Lower lobe of right lung (tissue), 2 donors: ENCODE measurements at regions not wholly inside any gene's neighbourhood (a gene's known extent, or its start where the extent isn't known, plus 50 kb on each side); places are given as distances from the start of the nearest gene placed in this dataset.

Experiments
- ATAC-seq, 2 donors: fragments of 200-7000 bp; cut with Tn5 transposase; one replicate each; pipeline ENCODE4 v1.9.1; 2020 to 2022; ENCODE audit warnings: mild to moderate bottlenecking in 2 of 2, moderate library complexity in 2 of 2
- DNase-seq: peaks from one replicate; pipeline ENCODE4 v3.0.0-alpha.2; 2020
- H3K27ac ChIP-seq: fragments of 200-600 bp; one replicate; pipeline ENCODE4 v1.8.0; 2022
- H3K27me3 ChIP-seq: fragments of 200-600 bp; one replicate; pipeline ENCODE4 v1.8.0; 2022; ENCODE audit warnings: low read depth
- H3K36me3 ChIP-seq: fragments of 200-600 bp; one replicate; pipeline ENCODE4 v1.8.0; 2022; ENCODE audit warnings: mild to moderate bottlenecking
- H3K4me1 ChIP-seq: fragments of 200-600 bp; one replicate; pipeline ENCODE4 v1.8.0; 2022
- H3K4me3 ChIP-seq: fragments of 200-600 bp; one replicate; pipeline ENCODE4 v1.8.0; 2022; ENCODE audit warnings: mild to moderate bottlenecking
- H3K9me3 ChIP-seq: fragments of 200-600 bp; one replicate; pipeline ENCODE4 v1.8.0; 2022
- CTCF ChIP-seq: fragments of 200-600 bp; IDR thresholded peaks from one replicate; pipeline ENCODE4 v1.8.0; 2022; ENCODE audit warnings: antibody characterized with exemption, mild to moderate bottlenecking
- intact Hi-C: fragments of 100-400 bp; cut with DNase I; formaldehyde crosslinking; loops from one replicate; pipeline ENCODE4 v1.11.0; 2022
- donor health status: DM: no; HTN: yes; CAD: no; lungs with severe emphysema.

DNA sequence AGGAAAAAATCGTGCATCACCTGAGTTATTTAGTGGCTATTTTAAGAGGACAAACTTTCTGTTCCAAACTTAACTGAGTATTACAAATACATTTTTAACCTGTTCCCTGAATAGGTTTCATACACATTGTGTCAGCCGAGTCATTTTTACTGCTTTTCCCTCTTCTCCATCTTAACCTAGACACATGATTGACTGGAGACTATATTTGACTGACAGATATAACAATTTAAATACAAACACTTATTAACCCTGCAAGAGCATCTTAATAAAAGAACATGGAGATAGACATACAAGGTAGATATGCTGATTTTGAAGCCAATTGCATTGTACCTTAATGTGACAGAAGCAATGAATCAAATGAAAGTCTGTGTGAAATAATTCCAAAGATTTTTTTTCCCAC lies 810.5 kb upstream of the ARPP21 start:
- Histone ChIP-seq H3K9me3 (no peaks in the 10 kb centered on the region), H3K27ac (no peak overlapping the region), H3K4me1 (no peaks in the 10 kb centered on the region), H3K36me3 (no peaks in the 10 kb centered on the region), H3K4me3 (no peak overlapping the region), H3K27me3 (no peaks in the 10 kb centered on the region)
- no peak for TF ChIP-seq CTCF
- intact Hi-C loops: no loop called here
- ATAC-seq (no peak), DNase-seq (no peak)

- TF ChIP-seq CTCF: no peak
- no peak overlapping the region for H3K27ac ChIP-seq
- H3K36me3 ChIP-seq: no peaks in the 10 kb centered on the region
- no peaks in the 10 kb centered on the region for H3K9me3 ChIP-seq
- H3K4me1 ChIP-seq: no peaks in the 10 kb centered on the region
- intact Hi-C loops: no loop called here
- no peak overlapping the region for H3K4me3 ChIP-seq
- DNase-seq (no peak), ATAC-seq (no peak)
- H3K27me3 ChIP-seq: no peaks in the 10 kb centered on the region
These were observed 806.3 kb upstream of the ARPP21 start for GRCh38 chr3:34832865-34833508.

- ATAC-seq (no peak), DNase-seq (no peak)
- TF ChIP-seq CTCF: no peak
- H3K36me3 ChIP-seq: no peaks in the 10 kb centered on the region
- intact Hi-C loops: no loop called here
- H3K9me3 ChIP-seq: no peaks in the 10 kb centered on the region
- H3K27me3 ChIP-seq: no peaks in the 10 kb centered on the region
- no peak overlapping the region for H3K27ac ChIP-seq
- H3K4me3 ChIP-seq: no peak overlapping the region
- H3K4me1 ChIP-seq: no peaks in the 10 kb centered on the region
These were observed 801.2 kb upstream of the ARPP21 start for GRCh38 chr3:34837848-34838741.

GRCh38 chr3:34842706-34843480 lies 796.4 kb upstream of the ARPP21 start:
- H3K27ac ChIP-seq: no peak overlapping the region
- ATAC-seq: no peak

More at GRCh38 chr3:34842706-34843480, 796.4 kb upstream of the ARPP21 start:
- Histone ChIP-seq H3K9me3 (no peaks in the 10 kb centered on the region), H3K4me3 (no peak overlapping the region), H3K36me3 (no peaks in the 10 kb centered on the region), H3K4me1 (no peaks in the 10 kb centered on the region), H3K27me3 (no peaks in the 10 kb centered on the region)
- no peak for DNase-seq
- no peak for TF ChIP-seq CTCF
- intact Hi-C loops: no loop called here
